HG03280 (cell line): ENCODE measurements at regions not wholly inside any gene's neighbourhood (a gene's known extent, or its start where the extent isn't known, plus 50 kb on each side); places are given as distances from the start of the nearest gene placed in this dataset.
"Not testable (repeated sequence)": the region's sequence is repeated elsewhere in the genome, so short reads cannot be mapped to it uniquely, and the experiment has no call there.

Experiments used
- ATAC-seq: cut with Tn5 transposase; IDR thresholded peaks from one replicate; pipeline ENCODE4 v1.9.1; 2021; ENCODE audit warnings: mild to moderate bottlenecking, moderate library complexity; ENCODE audit not compliant: unreplicated experiment

DNA sequence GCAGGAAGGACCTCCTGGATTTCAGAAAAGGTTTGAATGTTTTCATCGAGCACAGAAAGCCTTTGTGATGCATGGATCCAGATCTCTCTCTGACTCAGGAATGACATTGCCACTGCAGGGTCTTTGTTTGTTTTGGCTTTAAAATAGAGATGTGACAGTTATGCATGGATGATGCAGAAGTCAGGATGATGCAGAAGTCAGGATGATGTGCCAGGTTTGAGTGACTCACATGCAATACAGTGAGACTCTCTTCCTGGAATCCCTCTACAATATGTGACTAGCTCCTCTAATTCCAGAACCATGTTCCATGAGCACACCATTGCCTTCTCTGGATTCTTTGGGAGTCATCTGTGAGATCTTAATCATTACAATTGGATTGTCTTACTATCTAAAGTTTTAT is 177.9 kb upstream of the RAB6C start:
- no peak for ATAC-seq

- no peak for ATAC-seq
Observed at GRCh38 chr2:129802290-129802689, 177.2 kb upstream of the RAB6C start.

DNA sequence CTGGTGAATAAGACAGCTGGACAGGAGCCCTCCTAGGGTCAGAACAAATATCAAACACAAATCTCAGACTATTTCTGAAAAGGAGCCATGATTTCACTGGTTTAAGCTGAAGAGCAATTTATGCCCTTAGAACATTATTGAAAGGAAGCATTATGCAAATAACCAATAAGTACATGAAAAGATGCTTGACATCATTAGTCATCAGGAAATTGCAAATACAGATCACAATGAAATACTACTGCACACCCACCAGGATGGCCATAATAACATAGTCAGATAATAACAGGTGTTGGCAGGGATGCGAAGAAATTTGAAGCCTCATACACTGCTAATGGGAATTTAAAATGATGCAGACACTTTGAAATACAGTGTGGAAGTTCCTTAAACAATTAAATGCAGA is 176.4 kb upstream of the RAB6C start:
- ATAC-seq: no peak

DNA sequence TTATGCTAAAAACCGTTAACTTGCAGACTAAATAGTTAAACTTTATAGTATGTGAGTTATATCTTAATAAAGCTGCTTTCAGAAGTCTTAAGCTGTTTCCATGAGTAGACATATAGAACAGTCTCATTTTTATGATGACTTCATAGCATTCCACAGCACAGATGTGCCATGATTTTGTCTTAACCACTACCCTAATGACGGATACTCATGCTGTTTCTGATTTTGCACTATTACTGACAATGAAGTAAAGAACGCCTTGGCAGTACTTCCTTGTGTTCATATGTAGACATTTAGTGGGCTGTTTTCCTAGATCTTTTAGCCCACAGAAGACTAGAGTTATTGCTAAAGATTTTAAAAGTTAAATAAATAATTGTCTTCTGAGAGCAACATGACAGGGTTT is 175.6 kb upstream of the RAB6C start:
- ATAC-seq: no peak

DNA sequence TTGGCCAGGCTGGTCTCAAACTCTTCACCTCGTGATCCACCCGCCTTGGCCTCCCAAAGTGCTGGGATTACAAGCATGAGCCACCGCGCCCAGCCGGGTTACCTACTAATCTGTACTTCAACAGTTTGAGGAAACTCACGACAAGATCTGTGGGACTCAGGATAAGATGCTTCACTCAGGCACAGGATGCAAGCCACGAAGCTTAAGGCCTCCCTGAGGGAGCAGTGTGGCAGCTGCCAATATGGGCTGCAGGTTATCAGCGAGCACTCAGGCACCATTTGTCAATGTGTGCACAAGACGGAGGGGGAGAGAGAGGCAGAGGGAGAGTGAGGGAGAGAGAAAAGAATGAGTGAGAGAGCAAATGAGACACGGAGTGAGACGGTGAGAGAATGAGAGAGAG is 173.6 kb upstream of the RAB6C start:
- no peak for ATAC-seq

DNA sequence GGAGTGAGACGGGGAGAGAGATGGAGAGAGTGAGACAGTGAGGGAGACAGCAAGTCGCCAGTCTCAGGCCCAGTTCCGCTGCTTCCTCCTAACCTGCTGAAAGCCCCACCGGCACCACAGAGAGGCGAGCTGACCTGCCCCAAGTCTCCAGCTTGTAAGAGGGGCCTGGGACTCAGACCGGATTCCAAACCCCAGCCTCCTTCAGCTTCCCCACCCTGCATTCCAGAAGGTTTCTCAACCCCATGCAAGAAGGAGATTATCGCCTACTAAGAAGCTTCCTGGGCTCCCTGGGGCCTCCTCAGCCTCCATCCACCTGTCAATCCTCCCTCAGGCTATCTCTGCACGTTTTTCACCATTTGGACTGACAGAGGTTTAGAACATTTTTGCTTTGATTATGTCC is 173.1 kb upstream of the RAB6C start:
- no peak for ATAC-seq

DNA sequence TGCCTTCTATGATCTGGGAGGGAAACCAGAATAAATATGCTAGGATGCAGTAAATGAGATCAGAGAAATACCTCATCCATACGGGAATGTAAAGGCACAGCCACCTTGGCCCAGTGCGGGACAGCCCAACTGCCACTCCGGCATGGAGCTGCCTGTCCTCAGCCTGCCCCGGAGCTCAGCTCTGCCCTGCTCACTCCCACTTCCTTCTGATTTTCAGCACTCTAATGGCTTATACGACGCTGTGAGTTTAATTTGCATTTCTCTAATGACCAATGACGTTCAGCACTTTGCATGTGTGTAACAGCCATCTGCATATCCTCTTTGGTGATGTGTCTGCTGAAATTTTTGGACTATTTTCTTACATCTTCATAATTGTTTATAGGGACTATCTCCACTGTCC is 172.5 kb upstream of the RAB6C start:
- no peak for ATAC-seq

- not testable (repeated sequence) for ATAC-seq
Observed at GRCh38 chr2:129807642-129808338, 171.7 kb upstream of the RAB6C start.

- no peak for ATAC-seq
Observed at GRCh38 chr2:129810521-129810920, 168.9 kb upstream of the RAB6C start.

DNA sequence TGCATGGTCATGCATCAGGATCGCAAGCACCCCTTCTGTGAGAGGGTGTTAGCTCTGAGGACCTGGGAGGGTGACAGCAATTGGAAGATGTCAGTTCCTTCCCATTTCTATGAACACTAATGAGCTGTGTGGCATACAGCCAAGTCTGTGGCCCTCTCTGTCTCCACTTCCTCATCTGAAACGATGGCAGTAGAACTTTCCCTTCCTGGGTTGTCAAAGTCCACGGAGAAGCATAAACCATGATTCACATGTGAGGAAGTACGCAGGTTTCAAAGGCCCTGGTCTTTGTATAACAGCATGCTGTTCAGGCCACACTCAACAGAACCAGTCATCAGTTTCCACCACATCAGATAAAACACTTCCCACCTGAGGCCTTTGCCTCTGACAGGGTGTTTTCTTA is 167.4 kb upstream of the RAB6C start:
- ATAC-seq: no peak

DNA sequence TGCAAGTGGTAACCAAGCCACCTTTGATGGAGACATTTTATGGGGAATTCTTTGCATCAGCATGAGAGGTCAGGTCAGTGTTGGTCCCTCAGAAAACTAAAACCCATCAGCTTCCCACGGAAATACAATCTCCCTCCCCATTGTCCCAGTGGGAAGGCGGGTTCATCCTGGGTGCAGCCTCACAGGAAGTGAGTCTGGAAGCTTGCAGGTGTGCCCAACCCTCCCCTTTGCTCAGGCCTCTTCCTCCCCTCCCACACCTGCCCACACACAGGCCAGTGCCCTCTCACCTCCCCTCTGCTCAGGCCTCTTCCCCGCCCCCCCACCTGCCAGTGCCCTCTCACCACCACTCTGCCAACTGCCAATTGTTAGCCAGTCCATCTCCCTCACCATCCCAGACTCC is 166.8 kb upstream of the RAB6C start:
- ATAC-seq: no peak

- no peak for ATAC-seq
Observed at GRCh38 chr2:129813404-129813803, 166.1 kb upstream of the RAB6C start.

GRCh38 chr2:129816813-129817574 is 162.5 kb upstream of the RAB6C start:
- ATAC-seq: no peak

DNA sequence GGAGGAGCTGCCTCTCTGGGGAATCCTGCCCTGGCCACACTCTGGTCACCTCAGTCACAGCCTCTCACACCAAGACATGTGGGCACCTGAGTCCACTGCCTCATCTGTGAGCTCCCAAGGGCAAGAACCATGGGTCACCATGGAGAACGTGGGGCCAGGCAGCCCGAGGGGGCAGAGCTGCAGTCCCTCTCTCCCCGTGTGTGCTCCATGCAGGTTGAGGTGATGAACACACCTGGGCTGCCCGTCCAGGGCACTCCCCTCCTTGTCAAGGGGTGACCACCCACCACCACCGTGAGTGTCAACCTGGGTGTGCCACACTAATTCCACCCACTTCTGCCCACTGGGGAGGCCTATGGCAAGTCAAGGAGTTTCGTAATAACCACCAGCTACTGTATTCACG is 159.6 kb upstream of the RAB6C start:
- no peak for ATAC-seq

- ATAC-seq: no peak
Observed at GRCh38 chr2:129820908-129821307, 158.6 kb upstream of the RAB6C start.

DNA sequence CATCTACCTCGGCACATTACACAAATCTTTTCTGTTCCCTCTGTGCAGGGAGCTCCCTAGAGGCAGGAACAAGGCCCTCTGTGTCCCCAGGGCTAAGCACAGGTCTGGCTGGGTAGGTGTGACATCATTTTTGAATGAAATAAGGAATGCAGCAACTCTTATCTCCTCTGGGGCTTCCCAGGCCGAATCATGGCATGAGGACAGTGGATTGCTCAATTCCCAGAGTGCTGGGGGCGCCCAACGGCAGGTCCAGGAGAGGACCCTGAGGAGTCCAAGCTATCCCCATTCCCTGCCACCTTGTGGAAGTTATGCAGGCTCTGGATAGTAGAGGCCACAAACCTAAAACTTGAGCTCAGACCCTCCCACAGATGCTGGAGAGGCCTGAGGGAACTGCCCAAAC is 158.0 kb upstream of the RAB6C start:
- ATAC-seq: no peak

DNA sequence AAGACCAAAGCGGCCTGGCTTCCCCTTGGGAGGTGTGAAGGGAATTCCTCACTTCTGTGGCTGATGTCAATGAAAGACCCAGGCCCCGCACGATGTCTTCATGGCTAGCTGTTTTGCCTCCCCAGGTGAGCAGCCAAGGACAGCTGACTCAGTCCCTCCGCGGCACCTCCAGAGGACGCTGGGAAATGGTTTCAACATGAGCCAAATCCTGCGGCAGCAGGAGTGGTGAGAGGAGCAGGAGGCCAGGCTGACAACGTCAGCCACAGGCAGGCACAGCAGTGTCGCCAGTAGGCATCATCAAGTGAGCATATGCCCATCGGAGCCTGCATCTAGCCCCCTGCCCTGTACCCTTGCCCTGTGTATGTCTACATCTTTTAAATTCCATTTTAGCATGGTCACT is 156.4 kb upstream of the RAB6C start:
- ATAC-seq: no peak

- ATAC-seq: no peak
Observed at GRCh38 chr2:129827311-129828090, 152.0 kb upstream of the RAB6C start.

- ATAC-seq: no peak
Observed at GRCh38 chr2:129828792-129829191, 150.7 kb upstream of the RAB6C start.

DNA sequence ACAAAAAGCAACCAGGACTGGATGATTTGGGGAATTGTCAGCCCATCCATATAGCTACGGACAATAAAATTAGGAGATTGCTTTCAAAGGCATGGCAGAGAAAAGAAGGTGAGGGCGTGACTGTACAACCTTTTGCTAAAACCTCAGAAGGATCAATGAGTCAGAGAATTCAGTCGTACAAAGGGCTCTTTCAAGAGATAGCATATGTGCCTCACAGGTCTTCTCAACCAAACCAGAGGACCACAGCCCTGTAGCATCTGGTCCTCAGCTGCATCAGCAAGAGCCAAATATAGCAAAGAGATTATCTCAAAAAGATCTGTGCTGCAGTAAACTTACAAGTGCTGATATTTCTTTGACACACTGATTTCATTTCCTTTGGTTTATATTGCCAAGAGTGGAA is 149.9 kb upstream of the RAB6C start:
- no peak for ATAC-seq

GRCh38 chr2:129831018-129831417 is 148.4 kb upstream of the RAB6C start:
- no peak for ATAC-seq

DNA sequence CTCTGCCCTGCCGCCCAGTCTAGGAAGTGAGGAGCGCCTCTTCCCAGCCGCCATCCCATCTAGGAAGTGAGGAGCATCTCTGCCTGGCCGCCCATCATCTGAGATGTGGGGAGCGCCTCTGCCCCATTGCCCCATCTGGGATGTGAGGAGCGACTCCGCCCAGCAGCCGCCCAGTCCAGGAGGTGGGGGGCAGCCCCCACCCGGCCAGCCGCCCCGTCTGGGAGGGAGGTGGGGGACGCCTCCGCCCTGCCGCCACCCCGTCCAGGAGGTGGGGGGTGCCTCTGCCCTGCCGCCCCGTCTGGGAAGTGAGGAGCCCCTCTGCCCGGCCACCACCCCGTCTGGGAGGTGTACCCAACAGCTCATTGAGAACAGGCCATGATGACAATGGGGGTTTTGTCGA is 146.0 kb upstream of the RAB6C start:
- ATAC-seq: not testable (repeated sequence)
